GM23338 (cell line): ENCODE measurements at regions not wholly inside any gene's neighbourhood (a gene's known extent, or its start where the extent isn't known, plus 50 kb on each side); places are given as distances from the start of the nearest gene placed in this dataset.

Experiments used
- ATAC-seq: fragments of 200-7000 bp; cut with Tn5 transposase; 3 replicates; pipeline ENCODE4 v1.9.1; 2020
- DNase-seq: peaks from one replicate; pipeline ENCODE4 v3.0.0-alpha.2; 2015; ENCODE audit warnings: low spot score
- H2AFZ ChIP-seq: fragments of 200-600 bp; sonication (generic); 2 replicates; pipeline ENCODE4 v1.8.0; 2016; ENCODE audit warnings: antibody characterized with exemption, mild to moderate bottlenecking, moderate library complexity
- H3F3A ChIP-seq: fragments of 200-600 bp; sonication (generic); replicated peaks from 2 replicates; pipeline ENCODE4 v1.8.0; 2017; ENCODE audit warnings: antibody characterized with exemption, mixed run types, low read depth
- H3K27ac ChIP-seq: fragments of 200-600 bp; sonication (generic); 2 replicates; pipeline ENCODE4 v1.6.1; 2016; ENCODE audit warnings: low read depth
- H3K27me3 ChIP-seq: fragments of 200-600 bp; sonication (generic); 2 replicates; pipeline ENCODE4 v1.8.0; 2016; ENCODE audit warnings: mild to moderate bottlenecking, mixed run types, moderate library complexity; ENCODE audit not compliant: insufficient read depth
- H3K36me3 ChIP-seq: fragments of 200-600 bp; sonication (generic); 2 replicates; pipeline ENCODE4 v1.8.0; 2016; ENCODE audit warnings: mild to moderate bottlenecking; ENCODE audit not compliant: insufficient read depth
- H3K4me1 ChIP-seq: fragments of 200-600 bp; sonication (generic); 2 replicates; pipeline ENCODE4 v1.8.0; 2016; ENCODE audit warnings: mild to moderate bottlenecking, moderate library complexity; ENCODE audit not compliant: insufficient read depth
- H3K4me2 ChIP-seq: fragments of 200-600 bp; sonication (generic); 2 replicates; pipeline ENCODE4 v1.7.1; 2017; ENCODE audit warnings: mixed run types
- H3K4me3 ChIP-seq: fragments of 200-600 bp; sonication (generic); 2 replicates; pipeline ENCODE4 v1.6.1; 2016; ENCODE audit warnings: mixed run types
- H3K79me2 ChIP-seq: fragments of 200-600 bp; sonication (generic); replicated peaks from 2 replicates; pipeline ENCODE4 v1.8.0; 2017; ENCODE audit warnings: mild to moderate bottlenecking; ENCODE audit not compliant: insufficient read depth
- H3K9me2 ChIP-seq: fragments of 200-600 bp; sonication (generic); 2 replicates; pipeline ENCODE4 v1.8.0; 2017; ENCODE audit not compliant: insufficient read depth
- H4K20me1 ChIP-seq: fragments of 200-600 bp; sonication (generic); replicated peaks from 2 replicates; pipeline ENCODE4 v1.8.0; 2017; ENCODE audit warnings: mild to moderate bottlenecking; ENCODE audit not compliant: insufficient read depth
- H3K27ac Mint-ChIP-seq: 2 replicates; pipeline ENCODE4 v1.8.0; 2020; ENCODE audit warnings: inconsistent platforms, mild to moderate bottlenecking, moderate library complexity, mixed read lengths
- H3K27me3 Mint-ChIP-seq: 3 replicates; pipeline ENCODE4 v1.8.0; 2022; ENCODE audit warnings: low read depth, mild to moderate bottlenecking, moderate library complexity, mixed read lengths, inconsistent platforms; ENCODE audit not compliant: insufficient read depth, poor library complexity
- H3K36me3 Mint-ChIP-seq: 3 replicates; pipeline ENCODE4 v1.8.0; 2021; ENCODE audit warnings: low read depth, mild to moderate bottlenecking, inconsistent platforms, moderate library complexity, mixed read lengths
- H3K4me1 Mint-ChIP-seq: 3 replicates; pipeline ENCODE4 v1.8.0; 2020; ENCODE audit warnings: mild to moderate bottlenecking, inconsistent platforms, mixed read lengths
- H3K4me3 Mint-ChIP-seq: 3 replicates; pipeline ENCODE4 v1.8.0; 2021; ENCODE audit warnings: moderate library complexity, mild to moderate bottlenecking, inconsistent platforms, mixed read lengths
- H3K9me3 Mint-ChIP-seq: 3 replicates; pipeline ENCODE4 v1.8.0; 2020; ENCODE audit warnings: moderate library complexity, mild to moderate bottlenecking, inconsistent platforms, mixed read lengths
- CREB1 ChIP-seq: fragments of 250-450 bp; sonication (Bioruptor Pico); IDR thresholded peaks from 2 replicates; pipeline ENCODE4 v1.5.0; 2020; ENCODE audit warnings: low read depth, mild to moderate bottlenecking, moderate library complexity
- CTCF ChIP-seq, 2 experiments: fragments of 200-600 bp in 1 of 2; sonication (generic) in 1 of 2; conservative IDR thresholded peaks; 2 replicates each; pipeline versions ENCODE4 v1.5.1 to v1.6.1; 2016 to 2017; ENCODE audit warnings: antibody characterized with exemption in 2 of 2, low read depth in 2 of 2, mild to moderate bottlenecking in 2 of 2, moderate library complexity in 1 of 2
- EZH2 ChIP-seq: fragments of 200-600 bp; sonication (generic); IDR thresholded peaks from one replicate; pipeline ENCODE4 v1.8.0; 2017; ENCODE audit warnings: antibody characterized with exemption, mild to moderate bottlenecking, low read depth; ENCODE audit not compliant: unreplicated experiment
- EZH2phosphoT487 ChIP-seq: fragments of 200-600 bp; sonication (generic); IDR thresholded peaks from one replicate; pipeline ENCODE4 v1.8.1; 2018; ENCODE audit warnings: antibody characterized with exemption; ENCODE audit not compliant: unreplicated experiment
- JUNB ChIP-seq: IDR thresholded peaks from one replicate; pipeline ENCODE4 v1.6.1; 2016; ENCODE audit warnings: antibody characterized with exemption; ENCODE audit not compliant: unreplicated experiment
- POLR2AphosphoS5 ChIP-seq: IDR thresholded peaks from 2 replicates; pipeline ENCODE4 v1.6.1; 2016; ENCODE audit warnings: antibody characterized with exemption, low read depth
- REST ChIP-seq: IDR thresholded peaks from one replicate; pipeline ENCODE4 v1.6.1; 2018; ENCODE audit warnings: antibody characterized with exemption; ENCODE audit not compliant: unreplicated experiment
- STAT1 ChIP-seq: IDR thresholded peaks from one replicate; pipeline ENCODE4 v1.6.1; 2016; ENCODE audit warnings: antibody characterized with exemption; ENCODE audit not compliant: unreplicated experiment
- ZNF114 ChIP-seq: fragments of 250-450 bp; sonication (Bioruptor Pico); IDR thresholded peaks from 2 replicates; pipeline ENCODE4 v1.5.0; 2020; ENCODE audit warnings: mild to moderate bottlenecking, moderate library complexity
- ZNF331 ChIP-seq: fragments of 250-450 bp; sonication (Bioruptor Pico); IDR thresholded peaks from 2 replicates; pipeline ENCODE4 v1.5.0; 2020; ENCODE audit warnings: low read depth, mild to moderate bottlenecking, moderate library complexity
- ZNF462 ChIP-seq: fragments of 250-450 bp; sonication (Bioruptor Pico); IDR thresholded peaks from 2 replicates; pipeline ENCODE4 v1.5.0; 2020; ENCODE audit warnings: mild to moderate bottlenecking, moderate library complexity

- TF ChIP-seq CTCF (conservative IDR thresholded peaks at IDR 0.05; ENCODE audit: low read depth in 2 of 2) (no peak), EZH2 (no peak)
Observed at GRCh38 chr2:123103902-123104301, 921.2 kb upstream of the CNTNAP5 start (continued).

- no peaks in the 10 kb centered on the region for H3K4me1 Mint-ChIP-seq
- H4K20me1 ChIP-seq, result no peaks in the 10 kb centered on the region
- H3K4me1 ChIP-seq, result no peaks in the 10 kb centered on the region
- H3K36me3 Mint-ChIP-seq, result peaks cover 11% of the 10 kb centered on the region
- H3K27me3 Mint-ChIP-seq, result no peaks in the 10 kb centered on the region
- ATAC-seq (no peak), DNase-seq (no peak)
- H2AFZ ChIP-seq, result no peak overlapping the region
- peaks cover 14% of the 10 kb centered on the region for H3K9me3 Mint-ChIP-seq
- no peaks in the 10 kb centered on the region for H3K27me3 ChIP-seq
- no peaks in the 10 kb centered on the region; the same call in 1 of the 2 replicates for H3K36me3 ChIP-seq
- no peak overlapping the region for H3K4me2 ChIP-seq
- no peaks in the 10 kb centered on the region for H3K79me2 ChIP-seq
- no peak overlapping the region for H3K4me3 ChIP-seq
- peaks cover 7% of the 10 kb centered on the region; the same call in 1 of the 2 replicates for H3K9me2 ChIP-seq
- no peak overlapping the region for H3K4me3 Mint-ChIP-seq
- H3F3A ChIP-seq, result no peaks in the 10 kb centered on the region
- H3K27ac ChIP-seq, result no peak overlapping the region
- no peak overlapping the region for H3K27ac Mint-ChIP-seq
- TF ChIP-seq EZH2phosphoT487, result no peak
- TF ChIP-seq CTCF (conservative IDR thresholded peaks at IDR 0.05; ENCODE audit: low read depth in 2 of 2), result no peak
- no peak for TF ChIP-seq CREB1 (CRISPR knock-in tag)
- TF ChIP-seq JUNB, result no peak
- no peak for TF ChIP-seq POLR2AphosphoS5
- TF ChIP-seq ZNF462 (CRISPR knock-in tag), result no peak
- TF ChIP-seq ZNF331, result no peak
- TF ChIP-seq EZH2, result no peak
- no peak for TF ChIP-seq STAT1
- TF ChIP-seq REST, result no peak
- no peak for TF ChIP-seq ZNF114 (CRISPR knock-in tag)
Observed at GRCh38 chr2:123116595-123116994, 908.5 kb upstream of the CNTNAP5 start.
